GM06990 (cell line): ENCODE measurements at regions not wholly inside any gene's neighbourhood (a gene's known extent, or its start where the extent isn't known, plus 50 kb on each side); places are given as distances from the start of the nearest gene placed in this dataset.

Experiments
- DNase-seq: peaks from one replicate; pipeline ENCODE4 v3.0.0-alpha.2; 2011; ENCODE audit not compliant: insufficient read length; ENCODE audit errors: extremely low read depth
- H3K27me3 ChIP-seq: replicated peaks from 2 replicates; pipeline ENCODE4 v1.6.0; 2011; ENCODE audit warnings: low read length; ENCODE audit not compliant: control insufficient read depth, insufficient read depth
- H3K36me3 ChIP-seq: 2 replicates; pipeline ENCODE4 v1.5.1; 2011; ENCODE audit warnings: low read length; ENCODE audit not compliant: control insufficient read depth, insufficient read depth
- H3K4me3 ChIP-seq: replicated peaks from 2 replicates; pipeline ENCODE4 v1.5.1; 2011; ENCODE audit warnings: low read depth, mild to moderate bottlenecking, control low read depth, low read length
- CTCF ChIP-seq: IDR thresholded peaks from 2 replicates; pipeline ENCODE4 v1.5.1; 2011; ENCODE audit warnings: low read length, control low read depth, mild to moderate bottlenecking, inconsistent platforms; ENCODE audit not compliant: insufficient read depth, poor library complexity, severe bottlenecking

GRCh38 chr7:130970696-130971095 lies 236.7 kb upstream of the KLF14 start:
- no peaks in the 10 kb centered on the region for H3K27me3 ChIP-seq
- DNase-seq: no peak
- 0 out of 2 replicates have a peak, but pooled peaks cover 1% of the 10 kb centered on the region for H3K36me3 ChIP-seq
- no peak for TF ChIP-seq CTCF
- H3K4me3 ChIP-seq: no peak overlapping the region

GRCh38 chr7:130971297-130971696 lies 237.3 kb upstream of the KLF14 start:
- Histone ChIP-seq H3K27me3 (no peaks in the 10 kb centered on the region), H3K36me3 (0 out of 2 replicates have a peak, but pooled peaks cover 1% of the 10 kb centered on the region), H3K4me3 (no peak overlapping the region)
- no peak for TF ChIP-seq CTCF
- no peak for DNase-seq

DNA sequence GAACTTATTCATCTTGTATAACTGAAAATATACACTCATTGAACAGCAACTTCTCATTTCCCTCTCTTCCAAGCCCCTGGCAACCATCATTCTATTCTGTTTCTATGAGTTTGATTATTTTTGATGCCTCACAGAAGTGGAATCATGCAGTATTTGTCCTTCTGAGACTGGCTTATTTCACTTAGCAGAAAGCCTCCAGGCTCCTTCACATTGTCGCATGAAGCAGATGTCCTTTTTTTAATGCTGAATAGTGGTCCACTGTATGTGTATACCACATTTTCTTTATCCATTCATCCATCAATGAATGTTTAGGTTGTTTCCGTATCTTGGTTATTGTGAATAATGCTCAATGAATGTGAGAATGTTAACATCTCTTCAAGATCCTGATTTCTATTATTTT lies 238.2 kb upstream of the KLF14 start:
- TF ChIP-seq CTCF: no peak
- H3K36me3 ChIP-seq: 0 out of 2 replicates have a peak, but pooled peaks cover 1% of the 10 kb centered on the region
- H3K27me3 ChIP-seq: no peaks in the 10 kb centered on the region
- no peak overlapping the region for H3K4me3 ChIP-seq
- DNase-seq: no peak

DNA sequence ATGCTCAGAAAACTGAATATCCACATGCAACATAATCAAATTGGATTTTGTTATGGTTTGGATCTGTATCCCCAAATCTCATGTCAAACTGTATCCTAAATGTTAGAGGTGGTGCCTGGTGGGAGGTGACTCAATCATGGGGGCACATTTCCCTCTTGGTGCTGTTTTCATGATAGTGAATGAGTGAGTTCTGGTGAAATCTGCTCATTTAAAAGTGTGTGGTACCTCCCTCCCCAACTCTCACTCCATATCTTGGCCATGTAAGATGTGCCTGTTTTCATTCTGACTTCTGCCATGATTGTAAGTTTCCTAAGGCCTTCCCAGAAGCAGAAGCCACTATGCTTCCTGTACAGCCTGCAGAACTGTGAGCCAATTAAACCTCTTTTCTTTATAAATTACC lies 239.6 kb upstream of the KLF14 start:
- no peak for TF ChIP-seq CTCF
- H3K36me3 ChIP-seq: 0 out of 2 replicates have a peak, but pooled peaks cover 1% of the 10 kb centered on the region
- H3K4me3 ChIP-seq: no peak overlapping the region
- no peaks in the 10 kb centered on the region for H3K27me3 ChIP-seq
- no peak for DNase-seq

GRCh38 chr7:130974169-130974568 lies 240.2 kb upstream of the KLF14 start:
- no peak for DNase-seq
- no peak for TF ChIP-seq CTCF
- Histone ChIP-seq H3K4me3 (no peak overlapping the region), H3K36me3 (0 out of 2 replicates have a peak, but pooled peaks cover 1% of the 10 kb centered on the region), H3K27me3 (no peaks in the 10 kb centered on the region)

- Histone ChIP-seq H3K36me3 (0 out of 2 replicates have a peak, but pooled peaks cover 1% of the 10 kb centered on the region), H3K4me3 (no peak overlapping the region), H3K27me3 (no peaks in the 10 kb centered on the region)
- DNase-seq: no peak
- no peak for TF ChIP-seq CTCF
Observed at GRCh38 chr7:130974794-130975193, 240.8 kb upstream of the KLF14 start.
